ENCODE measurements at regions not wholly inside any gene's neighbourhood (a gene's known extent, or its start where the extent isn't known, plus 50 kb on each side); places are given as distances from the start of the nearest gene placed in this dataset.

GRCh38 chr15:36284911-36285310 is 294.5 kb upstream of the CDIN1 start:
- no peaks in the 10 kb centered on the region for H3K9me3 ChIP-seq
- DNase-seq, result no peak
- H3K27me3 ChIP-seq, result no peaks in the 10 kb centered on the region
- no peak for TF ChIP-seq POLR2A (IDR thresholded peaks at IDR 0.05)
- no peak for TF ChIP-seq CTCF (IDR thresholded peaks at IDR 0.05)
- intact Hi-C loops (cut with DNase I), result no loop called here
- H3K4me1 ChIP-seq, result no peaks in the 10 kb centered on the region
- H3K4me3 ChIP-seq, result no peak overlapping the region
- H3K27ac ChIP-seq, result no peak overlapping the region
- H3K36me3 ChIP-seq, result no peaks in the 10 kb centered on the region

DNA sequence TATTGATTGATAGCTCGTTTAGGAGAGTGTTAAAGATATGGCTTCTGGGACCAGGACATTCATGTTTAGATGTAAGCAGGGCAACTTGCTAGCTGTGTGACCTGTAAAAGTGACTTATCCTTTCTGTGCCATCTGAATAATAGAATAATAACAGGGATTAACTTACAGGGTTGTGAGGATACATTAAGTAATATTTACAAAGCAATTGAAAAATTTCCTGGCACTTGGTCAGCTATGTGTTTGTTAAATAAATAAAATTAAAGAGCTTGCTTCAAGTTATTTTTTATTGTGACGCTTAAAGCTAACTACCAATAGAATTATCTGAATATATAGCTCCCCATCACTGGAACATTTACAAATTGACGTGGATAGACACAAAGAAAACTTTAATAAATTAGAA is 287.9 kb upstream of the CDIN1 start:
- no peak overlapping the region for H3K4me3 ChIP-seq
- 68 to 74% methylated on average over 3 of the region's 3 CpGs for WGBS, 2 donors
- H3K4me1 ChIP-seq, result no peaks in the 10 kb centered on the region
- no peak for TF ChIP-seq POLR2A (IDR thresholded peaks at IDR 0.05)
- no peak for TF ChIP-seq CTCF (IDR thresholded peaks at IDR 0.05)
- H3K36me3 ChIP-seq, result no peaks in the 10 kb centered on the region
- no peak overlapping the region for H3K27ac ChIP-seq
- no peak for DNase-seq
- H3K27me3 ChIP-seq, result no peaks in the 10 kb centered on the region
- no peaks in the 10 kb centered on the region for H3K9me3 ChIP-seq
- intact Hi-C loops (cut with DNase I), result no loop called here

DNA sequence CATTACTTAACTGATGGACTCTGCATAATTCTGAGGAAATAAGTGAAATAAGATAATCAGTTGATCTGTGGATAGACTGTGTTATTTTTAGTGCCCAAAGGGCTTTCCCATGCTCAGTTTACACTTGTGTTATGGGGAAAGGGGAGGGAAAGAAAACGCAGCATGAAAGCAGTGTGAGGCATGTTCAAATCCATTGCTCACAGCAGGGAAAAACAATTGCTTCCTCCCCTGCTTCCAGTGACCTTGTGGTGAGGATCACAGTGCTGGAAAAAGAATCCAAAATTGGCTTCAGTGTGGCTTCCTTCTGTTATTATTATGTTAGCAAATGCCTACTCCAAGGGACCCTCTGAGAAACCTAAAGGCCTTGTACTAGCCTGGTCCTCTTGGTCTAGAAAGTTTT is 285.1 kb upstream of the CDIN1 start:
- TF ChIP-seq CTCF (IDR thresholded peaks at IDR 0.05) (no peak), POLR2A (IDR thresholded peaks at IDR 0.05) (no peak)
- H3K36me3 ChIP-seq, result no peaks in the 10 kb centered on the region
- DNase-seq, result no peak
- H3K27me3 ChIP-seq, result no peaks in the 10 kb centered on the region
- no peak overlapping the region for H3K4me3 ChIP-seq
- no peak overlapping the region for H3K27ac ChIP-seq
- intact Hi-C loops (cut with DNase I), result no loop called here
- H3K9me3 ChIP-seq, result no peaks in the 10 kb centered on the region
- 40 to 44% methylated on average over 1 of the region's 1 CpG for whole genome bisulfite sequencing, 2 donors
- H3K4me1 ChIP-seq, result no peaks in the 10 kb centered on the region

DNA sequence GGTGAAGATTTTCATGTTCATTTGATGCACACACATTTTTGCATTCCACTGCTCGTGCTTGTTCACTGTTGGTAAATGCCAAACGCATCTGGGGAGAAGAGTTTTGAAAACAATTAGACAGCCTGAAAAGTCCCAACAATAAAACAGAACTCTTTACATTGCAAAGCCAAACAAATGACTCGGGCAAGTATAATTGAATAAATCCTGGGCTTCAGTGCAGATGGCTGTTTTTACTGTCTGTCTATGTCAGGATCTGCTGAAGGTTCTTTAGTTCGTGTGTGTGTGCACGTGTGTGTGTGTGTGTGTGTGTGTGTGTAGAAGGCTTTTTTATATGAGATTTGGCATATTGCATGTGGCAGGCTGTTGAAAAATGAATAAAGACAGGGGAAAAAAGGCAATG is 277.5 kb upstream of the CDIN1 start:
- intact Hi-C loops (cut with DNase I), result no loop called here
- no peaks in the 10 kb centered on the region for H3K36me3 ChIP-seq
- 31 to 38% methylated on average over 4 of the region's 5 CpGs for WGBS, 2 donors
- H3K4me3 ChIP-seq, result no peak overlapping the region
- no peak overlapping the region for H3K27ac ChIP-seq
- TF ChIP-seq POLR2A (IDR thresholded peaks at IDR 0.05) (no peak), CTCF (IDR thresholded peaks at IDR 0.05) (no peak)
- DNase-seq, result no peak
- H3K27me3 ChIP-seq, result no peaks in the 10 kb centered on the region
- H3K9me3 ChIP-seq, result no peaks in the 10 kb centered on the region
- no peaks in the 10 kb centered on the region for H3K4me1 ChIP-seq

GRCh38 chr15:36313021-36313420 is 266.4 kb upstream of the CDIN1 start:
- H3K4me1 ChIP-seq, result no peaks in the 10 kb centered on the region
- no peaks in the 10 kb centered on the region for H3K27me3 ChIP-seq
- no peak for DNase-seq
- H3K36me3 ChIP-seq, result no peaks in the 10 kb centered on the region
- no peak overlapping the region for H3K27ac ChIP-seq
- intact Hi-C loops (cut with DNase I), result no loop called here
- TF ChIP-seq POLR2A (IDR thresholded peaks at IDR 0.05) (no peak), CTCF (IDR thresholded peaks at IDR 0.05) (no peak)
- no peak overlapping the region for H3K4me3 ChIP-seq
- 31 to 36% methylated on average over 1 of the region's 1 CpG for WGBS, 2 donors
- peaks cover 0 to 7% (median 0%) of the 10 kb centered on the region in 3 donors for H3K9me3 ChIP-seq

Measured in esophagus squamous epithelium (tissue), 5 donors.